HG03457 (cell line): ENCODE measurements at regions not wholly inside any gene's neighbourhood (a gene's known extent, or its start where the extent isn't known, plus 50 kb on each side); places are given as distances from the start of the nearest gene placed in this dataset.

Experiments used
- ATAC-seq: cut with Tn5 transposase; IDR thresholded peaks from one replicate; pipeline ENCODE4 v1.9.1; 2021; ENCODE audit warnings: moderate number of reproducible peaks; ENCODE audit not compliant: unreplicated experiment

GRCh38 chr5:72623323-72623722 lies 116.1 kb upstream of the ZNF366 start:
- no peak for ATAC-seq

DNA sequence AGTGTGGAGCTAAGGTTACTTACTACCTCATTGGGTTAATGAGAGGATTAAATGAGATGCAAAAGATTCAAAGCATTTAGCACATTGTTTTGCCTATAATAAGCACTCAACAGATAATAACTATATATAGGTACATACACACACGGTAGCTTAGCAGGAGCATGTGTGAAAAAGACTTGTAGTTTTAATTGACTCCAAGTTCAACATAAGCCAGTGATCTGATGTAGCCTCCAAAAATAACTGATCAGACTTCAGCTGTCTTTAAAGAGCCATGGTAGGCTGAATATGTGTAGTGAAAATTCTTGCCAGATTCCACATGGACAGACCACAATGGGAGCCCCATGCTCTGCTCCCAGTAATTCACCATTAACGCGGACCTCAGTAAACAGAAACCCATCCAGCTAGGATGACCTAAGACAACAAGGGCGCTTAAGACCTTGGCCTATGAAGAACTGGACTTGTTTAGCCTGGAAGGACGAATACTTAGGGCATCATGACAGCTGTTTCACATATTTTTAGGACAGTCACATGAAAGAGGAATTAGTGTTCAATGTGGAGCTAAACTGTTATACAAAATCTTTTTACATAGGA lies 115.1 kb upstream of the ZNF366 start:
- no peak for ATAC-seq

DNA sequence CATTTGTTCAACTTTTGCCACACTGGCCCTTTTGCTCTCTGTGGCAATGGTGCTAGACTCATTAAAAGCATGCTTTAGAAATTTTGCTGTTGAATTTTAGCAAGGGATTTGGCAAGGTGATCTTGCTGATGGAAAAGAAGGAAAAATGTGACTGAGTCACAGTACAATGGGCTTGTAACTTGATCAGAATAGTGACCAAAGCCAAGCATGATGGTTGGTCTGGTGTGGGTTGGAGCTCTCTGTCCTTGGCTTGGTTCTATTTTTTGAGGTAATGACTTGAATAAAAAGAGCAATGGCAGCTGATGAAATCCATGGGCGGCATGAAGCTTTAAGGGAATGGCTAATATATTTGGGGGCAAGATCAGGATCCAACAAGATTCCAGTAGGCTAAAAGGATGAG lies 114.4 kb upstream of the ZNF366 start:
- no peak for ATAC-seq

DNA sequence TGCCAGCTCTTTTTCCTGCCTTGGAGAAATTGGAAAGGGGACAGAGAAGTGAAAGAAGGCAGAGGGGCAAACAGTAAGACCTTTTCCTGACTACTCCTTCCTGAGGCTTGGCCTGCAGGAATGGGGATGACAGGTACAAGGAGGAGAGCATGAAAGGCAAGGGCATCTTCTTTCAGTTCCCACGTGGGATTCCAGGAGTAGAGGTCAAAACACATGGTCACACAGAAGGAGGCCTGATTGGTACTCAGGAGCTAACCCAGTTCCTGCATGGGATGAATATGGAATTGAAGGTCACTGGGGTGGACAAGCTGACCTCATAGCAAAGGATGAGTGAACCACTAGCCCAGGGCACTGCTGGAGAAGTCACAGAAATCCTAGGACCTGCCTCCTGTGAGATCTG lies 112.5 kb upstream of the ZNF366 start:
- no peak for ATAC-seq

- no peak for ATAC-seq
Measured at GRCh38 chr5:72619251-72619650, 112.0 kb upstream of the ZNF366 start.

DNA sequence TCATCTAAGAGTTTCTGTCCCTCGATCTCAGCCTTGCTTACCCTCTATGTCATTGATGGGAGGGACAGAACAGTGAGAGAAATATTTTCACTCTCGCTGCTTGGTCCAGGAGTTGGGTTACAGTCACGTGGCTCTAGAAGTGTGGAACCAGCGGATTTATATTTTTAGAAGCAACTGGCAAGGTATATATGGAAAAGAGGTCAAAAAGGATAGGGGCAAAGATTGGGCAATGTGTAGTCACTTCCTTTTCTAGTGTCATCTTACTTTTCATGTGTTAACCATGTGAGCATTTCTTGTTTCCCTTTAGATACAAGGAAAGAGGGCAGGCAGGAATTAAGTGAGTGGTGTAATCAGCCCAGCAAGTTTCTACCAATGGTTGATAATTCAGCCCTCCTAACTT lies 111.5 kb upstream of the ZNF366 start:
- ATAC-seq, result no peak

- no peak for ATAC-seq
Measured at GRCh38 chr5:72615061-72615460, 107.9 kb upstream of the ZNF366 start.

DNA sequence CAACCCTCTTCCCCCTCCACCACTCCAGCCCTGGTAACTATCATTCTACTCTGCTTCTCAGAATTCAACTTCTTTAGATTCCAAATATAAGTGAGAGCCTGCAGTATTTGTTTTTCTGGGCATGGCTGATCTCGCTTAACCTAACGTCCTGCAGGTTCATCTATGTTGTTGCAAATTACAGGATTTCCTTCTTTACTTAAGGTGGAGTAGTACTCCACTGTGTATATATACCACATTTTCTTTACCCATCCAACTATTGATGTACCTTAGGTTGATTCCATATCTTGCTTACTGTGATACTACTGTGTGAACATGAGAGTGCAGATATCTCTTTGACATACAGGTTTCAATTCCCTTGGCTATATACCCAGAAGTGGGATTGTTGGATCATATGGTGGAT lies 106.3 kb upstream of the ZNF366 start:
- ATAC-seq, result no peak

DNA sequence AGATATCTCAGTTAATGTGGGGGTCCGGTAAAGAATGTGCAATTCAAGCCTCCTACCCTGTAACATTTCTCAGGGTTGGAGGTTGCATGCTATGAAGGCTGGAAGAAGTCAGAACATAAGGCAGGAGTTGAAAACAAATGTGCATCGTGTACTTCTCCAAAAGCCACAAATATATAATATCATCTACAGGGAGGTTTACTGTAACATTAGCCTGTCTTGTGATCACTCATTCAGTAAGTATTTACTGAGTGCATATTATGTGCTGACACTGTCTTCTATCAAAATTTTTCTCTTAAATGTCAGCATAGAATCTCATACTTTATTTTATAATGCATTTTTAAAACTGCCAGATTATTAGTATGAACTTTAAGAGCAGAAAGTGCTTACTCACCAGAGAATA lies 105.6 kb upstream of the ZNF366 start:
- ATAC-seq, result no peak

GRCh38 chr5:72611118-72611730 lies 104.0 kb upstream of the ZNF366 start:
- ATAC-seq, result peak; percentile 65

- ATAC-seq, result no peak
Measured at GRCh38 chr5:72608926-72609325, 101.7 kb upstream of the ZNF366 start.

- ATAC-seq, result no peak
Measured at GRCh38 chr5:72608297-72608696, 101.1 kb upstream of the ZNF366 start.

DNA sequence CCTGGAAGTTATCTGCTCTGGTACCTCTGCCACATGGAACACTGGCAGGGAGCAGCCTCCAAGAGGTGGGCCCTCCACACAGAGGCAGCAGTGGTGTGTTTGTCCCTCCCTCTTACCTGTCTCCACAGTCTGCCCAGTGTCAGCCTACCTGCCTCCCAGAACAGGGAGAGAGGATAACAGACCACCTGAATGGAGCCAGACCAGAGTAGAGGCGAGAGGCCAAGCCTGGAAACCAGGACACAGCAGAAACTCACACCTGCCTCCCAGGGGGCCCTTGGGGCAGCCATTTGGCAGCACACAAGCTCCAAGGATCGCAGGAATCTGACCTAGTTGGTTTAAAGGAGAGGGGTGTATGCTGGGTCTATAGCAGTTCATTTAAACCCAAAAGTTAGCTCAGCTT lies 100.2 kb upstream of the ZNF366 start:
- ATAC-seq, result no peak

GRCh38 chr5:72606525-72606924 lies 99.3 kb upstream of the ZNF366 start:
- ATAC-seq, result no peak

GRCh38 chr5:72605632-72606031 lies 98.4 kb upstream of the ZNF366 start:
- ATAC-seq, result no peak

DNA sequence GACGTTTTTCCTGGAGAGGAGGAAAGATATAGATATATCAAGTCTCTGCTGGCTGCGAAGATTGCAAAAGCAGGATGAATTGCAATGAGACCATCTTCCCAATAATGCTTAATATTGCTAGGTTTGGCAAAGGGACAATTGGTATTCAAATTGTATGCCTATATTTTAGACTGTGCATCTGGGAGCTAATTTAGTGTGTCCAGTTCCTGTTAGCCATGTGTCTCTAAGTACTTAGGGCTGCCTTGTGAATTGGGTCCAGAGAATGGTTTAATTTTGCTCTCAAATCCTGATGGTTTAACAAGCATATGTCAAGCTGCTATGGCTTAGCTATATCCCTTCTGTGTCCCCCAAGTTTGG lies 97.6 kb upstream of the ZNF366 start:
- no peak for ATAC-seq

DNA sequence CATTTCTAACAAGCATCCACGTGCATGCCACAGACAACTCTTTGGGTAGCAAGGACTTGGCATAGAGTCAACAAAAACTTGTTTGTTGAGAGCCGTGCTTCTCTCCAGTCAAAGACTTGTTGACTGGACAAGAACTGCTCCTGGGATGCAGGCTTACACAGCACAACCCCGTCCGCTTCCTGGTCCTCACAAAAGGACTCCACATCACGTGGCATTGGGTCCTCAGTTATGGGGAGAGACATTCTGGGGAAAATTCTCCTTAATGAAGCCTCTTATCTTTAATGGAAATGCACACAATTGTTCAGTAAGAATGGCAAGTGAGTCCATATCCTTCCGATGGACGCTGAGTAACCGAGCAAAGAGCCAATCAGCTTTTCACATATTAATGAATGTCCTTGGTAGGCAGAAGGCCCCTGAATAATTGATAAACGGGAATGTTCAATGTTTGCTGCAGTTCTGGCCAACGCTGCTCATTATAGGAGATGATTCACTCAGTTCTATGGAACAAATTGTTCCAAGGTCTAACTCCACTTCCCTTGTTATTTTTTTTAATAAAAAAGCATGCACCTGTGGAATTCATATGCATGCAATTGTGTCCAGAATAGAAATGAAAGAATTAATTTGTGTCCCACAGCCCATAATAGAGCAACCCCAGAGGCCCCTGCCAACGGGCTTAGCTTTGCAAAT lies 97.0 kb upstream of the ZNF366 start:
- ATAC-seq, result no peak

DNA sequence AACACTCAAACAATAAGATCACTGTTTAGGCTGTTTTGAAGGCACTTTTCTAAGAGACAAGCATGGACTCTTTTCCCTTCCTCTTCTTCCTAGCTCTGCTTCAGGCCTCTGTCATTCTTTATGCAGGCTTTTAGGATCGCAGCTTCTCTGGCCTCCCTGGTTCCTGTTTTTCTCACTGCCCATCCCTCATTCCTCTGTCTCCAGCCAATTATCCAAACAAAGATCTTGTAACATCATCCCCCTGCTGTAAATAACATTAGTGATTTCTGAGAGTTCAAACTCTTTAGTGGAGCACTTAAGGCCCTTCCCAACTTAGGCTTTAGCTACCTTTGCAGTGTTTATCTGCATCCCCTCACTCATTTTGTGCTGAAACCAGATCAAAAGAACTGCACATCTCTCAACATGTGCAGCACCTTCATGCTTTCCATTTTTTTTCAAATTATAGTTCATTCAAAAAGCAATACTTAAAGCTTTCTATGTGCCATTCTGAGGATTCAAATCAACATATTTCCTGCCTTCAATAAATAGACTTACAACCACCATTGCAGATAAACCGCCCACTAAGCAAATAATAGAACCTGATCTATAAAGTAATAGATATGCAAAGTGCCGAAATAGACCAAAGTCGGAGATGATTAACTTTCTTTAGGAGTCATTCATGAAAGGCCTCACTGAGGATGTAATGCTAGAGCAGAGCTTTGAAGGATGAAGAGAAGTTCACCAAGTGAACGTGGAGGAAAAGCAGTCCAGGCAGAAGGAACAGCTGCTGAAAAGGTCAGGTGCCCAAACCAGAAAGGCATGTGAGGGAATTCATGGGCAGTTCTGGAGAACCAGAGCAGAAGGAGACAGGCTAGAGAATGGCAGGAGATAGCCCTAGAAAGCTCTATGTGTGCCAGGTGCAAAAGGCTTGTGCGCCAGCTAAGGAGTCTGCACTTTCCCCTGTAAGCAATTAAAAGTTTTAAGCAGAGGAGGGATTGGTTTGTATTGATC lies 95.8 kb upstream of the ZNF366 start:
- ATAC-seq, result no peak

DNA sequence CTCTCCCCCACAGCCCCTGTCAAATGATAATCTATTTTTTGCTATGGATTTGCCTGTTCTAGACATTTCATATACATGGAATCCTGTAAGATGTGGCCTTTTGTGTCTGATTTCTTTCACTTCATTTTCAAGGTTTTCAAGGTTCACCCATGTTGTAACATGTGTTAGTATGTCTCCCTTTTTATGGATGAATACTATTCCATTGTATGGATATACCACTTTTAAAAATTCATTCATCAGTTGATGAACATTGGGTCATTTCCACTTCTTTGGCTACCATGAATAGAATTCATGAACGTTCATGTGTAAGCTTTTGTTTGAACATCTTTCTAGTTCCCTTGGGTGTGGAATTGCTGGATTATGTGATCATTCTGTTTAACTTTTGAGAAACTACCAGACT lies 94.7 kb upstream of the ZNF366 start:
- ATAC-seq, result no peak

DNA sequence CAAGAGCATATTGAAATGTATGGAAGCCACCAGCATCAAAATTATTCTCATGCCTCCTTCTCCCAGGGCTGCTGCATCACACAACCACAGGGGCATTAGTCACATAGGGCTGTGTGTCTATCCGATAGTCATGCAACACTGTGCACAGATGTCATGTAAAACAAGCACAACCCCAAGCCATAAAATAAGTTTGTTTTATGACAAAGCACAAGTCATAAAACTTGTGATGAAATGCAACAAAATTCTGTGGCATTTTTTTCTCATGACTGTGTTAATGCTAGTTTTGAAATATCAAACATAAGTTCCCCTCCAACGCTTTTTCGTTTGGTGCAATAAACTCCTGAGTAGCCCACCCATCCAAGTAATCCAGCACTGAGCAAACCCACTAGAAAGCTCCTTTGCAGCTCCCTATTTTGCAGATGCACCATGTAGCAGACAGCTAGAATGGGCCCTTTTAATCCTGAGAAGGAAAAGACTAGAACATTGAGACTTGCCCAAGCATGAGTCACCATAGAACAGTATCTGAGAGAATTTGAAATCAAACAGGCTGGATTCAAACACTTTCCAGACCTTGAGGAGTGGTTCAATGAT lies 93.3 kb upstream of the ZNF366 start:
- ATAC-seq, result no peak
